Neuronal stem cell (in vitro differentiated cells): ENCODE measurements at regions not wholly inside any gene's neighbourhood (a gene's known extent, or its start where the extent isn't known, plus 50 kb on each side); places are given as distances from the start of the nearest gene placed in this dataset.
"Not testable (repeated sequence)": the region's sequence is repeated elsewhere in the genome, so short reads cannot be mapped to it uniquely, and the experiment has no call there.

ENCODE experiments used
- DNase-seq: peaks from one replicate; pipeline ENCODE4 v3.0.0-alpha.2; 2013; ENCODE audit warnings: low spot score
- H2AFZ ChIP-seq: one replicate; pipeline ENCODE4 v1.6.1; 2013; ENCODE audit warnings: mild to moderate bottlenecking, low read length, inconsistent platforms
- H2AK5ac ChIP-seq: 2 replicates; pipeline ENCODE4 v1.6.1; 2013; ENCODE audit warnings: low read depth, mild to moderate bottlenecking, inconsistent platforms, low read length, moderate library complexity, mixed read lengths
- H2BK120ac ChIP-seq: 2 replicates; pipeline ENCODE4 v1.6.1; 2013; ENCODE audit warnings: low read depth, mild to moderate bottlenecking, inconsistent platforms, low read length, moderate library complexity, mixed read lengths
- H2BK12ac ChIP-seq: one replicate; pipeline ENCODE4 v1.6.1; 2013; ENCODE audit warnings: low read length, inconsistent platforms
- H2BK15ac ChIP-seq: 2 replicates; pipeline ENCODE4 v1.6.1; 2013; ENCODE audit warnings: mild to moderate bottlenecking, low read length, inconsistent platforms, mixed read lengths
- H2BK5ac ChIP-seq: one replicate; pipeline ENCODE4 v1.6.1; 2013; ENCODE audit warnings: inconsistent platforms, mild to moderate bottlenecking, low read length, moderate library complexity
- H3K14ac ChIP-seq: one replicate; pipeline ENCODE4 v1.6.1; 2013; ENCODE audit warnings: low read length, inconsistent platforms
- H3K18ac ChIP-seq: 2 replicates; pipeline ENCODE4 v1.6.1; 2013; ENCODE audit warnings: low read length, inconsistent platforms
- H3K23ac ChIP-seq: 2 replicates; pipeline ENCODE4 v1.6.1; 2013; ENCODE audit warnings: low read depth, mild to moderate bottlenecking, mixed read lengths, low read length, inconsistent platforms; ENCODE audit not compliant: poor library complexity
- H3K27ac ChIP-seq: replicated peaks from 3 replicates; pipeline ENCODE4 v1.5.1; 2013; ENCODE audit warnings: low read length, inconsistent platforms
- H3K27me3 ChIP-seq, 3 experiments: 2 replicates each; pipeline ENCODE4 v1.6.1; 2013; ENCODE audit warnings: low read length in 3 of 3, mild to moderate bottlenecking in 2 of 3, inconsistent platforms in 1 of 3, low read depth in 1 of 3, mixed read lengths in 1 of 3, moderate library complexity in 1 of 3; ENCODE audit not compliant: control insufficient read depth in 3 of 3, insufficient read depth in 3 of 3
- H3K36me3 ChIP-seq, 2 donors: replicated peaks in 1 of 2; 2 replicates each; pipeline ENCODE4 v1.6.1; 2013; ENCODE audit warnings: low read length in 2 of 2; ENCODE audit not compliant: control insufficient read depth in 2 of 2, insufficient read depth in 2 of 2
- H3K4ac ChIP-seq: 2 replicates; pipeline ENCODE4 v1.6.1; 2013; ENCODE audit warnings: inconsistent platforms, mild to moderate bottlenecking, low read length, moderate library complexity
- H3K4me1 ChIP-seq, 2 donors: 1 replicate in 1 of 2; 2 replicates in 1 of 2; pipeline ENCODE4 v1.6.1; 2013; ENCODE audit warnings: low read length in 2 of 2, low read depth in 1 of 2; ENCODE audit not compliant: control insufficient read depth in 2 of 2, insufficient read depth in 1 of 2
- H3K4me2 ChIP-seq: one replicate; pipeline ENCODE4 v1.6.1; 2013; ENCODE audit warnings: mild to moderate bottlenecking, low read length, inconsistent platforms; ENCODE audit not compliant: insufficient read depth, poor library complexity, severe bottlenecking
- H3K4me3 ChIP-seq, 2 donors: 2 replicates each; pipeline ENCODE4 v1.5.1; 2013; ENCODE audit warnings: low read length in 2 of 2, mild to moderate bottlenecking in 2 of 2, inconsistent platforms in 1 of 2, moderate library complexity in 1 of 2
- H3K79me1 ChIP-seq: one replicate; pipeline ENCODE4 v1.6.1; 2013; ENCODE audit warnings: low read depth, mild to moderate bottlenecking, inconsistent platforms, low read length, moderate library complexity
- H3K9ac ChIP-seq: one replicate; pipeline ENCODE4 v1.6.1; 2013; ENCODE audit warnings: mild to moderate bottlenecking, low read depth, low read length, inconsistent platforms; ENCODE audit not compliant: poor library complexity
- H3K9me3 ChIP-seq, 2 donors: replicated peaks in 1 of 2; 2 replicates each; pipeline versions ENCODE3 to v1.6.1; 2013; ENCODE audit warnings: low read length in 2 of 2, mild to moderate bottlenecking in 2 of 2, inconsistent platforms in 1 of 2, low read depth in 1 of 2, mixed read lengths in 1 of 2, moderate library complexity in 1 of 2; ENCODE audit not compliant: control insufficient read depth in 2 of 2, insufficient read depth in 1 of 2
- H4K8ac ChIP-seq: one replicate; pipeline ENCODE4 v1.6.1; 2013; ENCODE audit warnings: low read depth, mild to moderate bottlenecking, inconsistent platforms, low read length, moderate library complexity
- H4K91ac ChIP-seq: one replicate; pipeline ENCODE4 v1.6.1; 2013; ENCODE audit warnings: low read length, low read depth, mild to moderate bottlenecking, inconsistent platforms; ENCODE audit not compliant: poor library complexity
- WGBS, 2 donors: extraction: QIAGEN DNeasy Blood & Tissue Kit; methylation state at CpG; one replicate each; pipeline ENCODE4 v1.1.7; 2013; ENCODE audit warnings: missing lambda C conversion rate in 2 of 2, mixed read lengths in 1 of 2; ENCODE audit not compliant: insufficient read length in 2 of 2, insufficient replicate concordance in 1 of 2; ENCODE audit errors: extremely low coverage in 2 of 2; 5-methylcytosine and 5-hydroxymethylcytosine counted together

GRCh38 chr20:29062451-29062850 lies 2195.0 kb upstream of the DEFB115 start:
- no CpG with 5 or more reads among the region's 11 CpGs for WGBS, 2 donors
- not testable (repeated sequence) for H2AK5ac ChIP-seq, H2BK5ac ChIP-seq, H3K9me3 ChIP-seq, H3K27me3 ChIP-seq, H3K4me3 ChIP-seq, H4K8ac ChIP-seq, H3K23ac ChIP-seq, H2BK12ac ChIP-seq, H2BK15ac ChIP-seq, H2BK120ac ChIP-seq, H3K14ac ChIP-seq, H4K91ac ChIP-seq, H3K4ac ChIP-seq, H3K4me2 ChIP-seq, DNase-seq, H3K79me1 ChIP-seq, H3K9ac ChIP-seq, H3K18ac ChIP-seq, H2AFZ ChIP-seq, H3K4me1 ChIP-seq, H3K36me3 ChIP-seq, H3K27ac ChIP-seq

GRCh38 chr20:29066341-29066740 lies 2191.1 kb upstream of the DEFB115 start:
- H3K23ac ChIP-seq, H2BK15ac ChIP-seq, DNase-seq, H3K79me1 ChIP-seq, H3K27me3 ChIP-seq, H4K8ac ChIP-seq, H3K36me3 ChIP-seq, H2AFZ ChIP-seq, H3K4me1 ChIP-seq, H2BK120ac ChIP-seq, H3K4ac ChIP-seq, H3K14ac ChIP-seq, H2BK12ac ChIP-seq, H3K4me3 ChIP-seq, H3K27ac ChIP-seq, H3K18ac ChIP-seq, H3K9ac ChIP-seq, H2BK5ac ChIP-seq, H3K9me3 ChIP-seq, H3K4me2 ChIP-seq, H2AK5ac ChIP-seq, H4K91ac ChIP-seq: not testable (repeated sequence)
- no CpG with 5 or more reads among the region's 1 CpG for WGBS, 2 donors

- H2BK120ac ChIP-seq, H2BK5ac ChIP-seq, H4K8ac ChIP-seq, H3K9ac ChIP-seq, H3K18ac ChIP-seq, H2AK5ac ChIP-seq, H3K14ac ChIP-seq, H3K36me3 ChIP-seq, H3K27ac ChIP-seq, H3K79me1 ChIP-seq, H3K4ac ChIP-seq, DNase-seq, H2AFZ ChIP-seq, H2BK12ac ChIP-seq, H3K23ac ChIP-seq, H3K27me3 ChIP-seq, H3K4me2 ChIP-seq, H4K91ac ChIP-seq, H3K4me1 ChIP-seq, H2BK15ac ChIP-seq, H3K9me3 ChIP-seq, H3K4me3 ChIP-seq: not testable (repeated sequence)
- WGBS, 2 donors = no CpG with 5 or more reads among the region's 8 CpGs
These were observed 2183.8 kb upstream of the DEFB115 start for GRCh38 chr20:29073640-29074039.

GRCh38 chr20:29079769-29080690 lies 2177.4 kb upstream of the DEFB115 start:
- Histone ChIP-seq H3K9ac (no peak overlapping the region), H3K27me3 (peaks cover 0 to 2% (median 0%) of the 10 kb centered on the region in 3 experiments), H3K4me1 (no peaks in the 10 kb centered on the region), H3K4me3 (no peak overlapping the region), H2AK5ac (no peak overlapping the region), H2BK15ac (no peak overlapping the region), H2BK12ac (no peak overlapping the region), H3K23ac (no peak overlapping the region), H2BK120ac (no peak overlapping the region), H3K27ac (no peak overlapping the region), H4K8ac (no peak overlapping the region), H3K4me2 (no peak overlapping the region), H3K9me3 (peaks cover 0 to 1% of the 10 kb centered on the region in 2 donors), H3K79me1 (no peaks in the 10 kb centered on the region), H2BK5ac (no peak overlapping the region), H3K14ac (no peak overlapping the region), H3K36me3 (no peaks in the 10 kb centered on the region), H2AFZ (no peak overlapping the region), H3K4ac (no peak overlapping the region), H3K18ac (no peak overlapping the region), H4K91ac (no peak overlapping the region)
- no CpG with 5 or more reads among the region's 68 CpGs for WGBS, 2 donors
- no peak for DNase-seq
